A549 (cell line): ENCODE measurements at regions not wholly inside any gene's neighbourhood (a gene's known extent, or its start where the extent isn't known, plus 50 kb on each side); places are given as distances from the start of the nearest gene placed in this dataset.

Experiments
- ATAC-seq, 2 experiments: fragments of 200-7000 bp in 1 of 2; fragments of >200 bp in 1 of 2; cut with Nextera tagmentation in 1 of 2; cut with Tn5 transposase in 1 of 2; 3 replicates each; pipeline versions ENCODE4 v1.8.0 to v1.9.1; 2018 to 2020; ENCODE audit warnings: mild to moderate bottlenecking in 1 of 2, moderate library complexity in 1 of 2
- CTCF ChIA-PET: fragments of 300-600 bp; sonication (Branson Sonifier 250); formaldehyde crosslinking; extraction: SDS; loops from one replicate; lab custom pipeline; 2021; ENCODE audit warnings: antibody characterized with exemption, inconsistent platforms; lab: Yijun Ruan, JAX
- POLR2A ChIA-PET: fragments of 350-600 bp; formaldehyde crosslinking; extraction: SDS; loops from one replicate; lab custom pipeline; 2021; ENCODE audit warnings: antibody characterized with exemption, inconsistent platforms; lab: Yijun Ruan, JAX
- DNase-seq, 2 experiments: peaks; one replicate each; pipeline versions ENCODE4 v3.0.0 to v3.0.0-alpha.2; 2011 to 2016; ENCODE audit warnings: low read depth in 1 of 2, low spot score in 1 of 2
- FAIRE-seq: peaks from 2 replicates; lab custom pipeline; 2011; peaks lifted over from hg19 to GRCh38; lab: Jason Lieb, UNC
- H3K27ac ChIP-seq, 2 experiments: fragments of >200 bp; sonication (Bioruptor Twin); formaldehyde crosslinking; 3 replicates each; pipeline ENCODE4 v1.5.1; 2016 to 2017
- H3K4me1 ChIP-seq: fragments of >200 bp; sonication (Bioruptor Twin); formaldehyde crosslinking; 3 replicates; pipeline ENCODE4 v1.6.1; 2016
- H3K4me2 ChIP-seq: fragments of >200 bp; sonication (Bioruptor Twin); formaldehyde crosslinking; 3 replicates; pipeline ENCODE4 v1.6.1; 2016
- H3K4me3 ChIP-seq: fragments of >200 bp; sonication (Bioruptor Twin); formaldehyde crosslinking; 3 replicates; pipeline ENCODE4 v1.5.1; 2016
- H3K9me3 ChIP-seq: fragments of >200 bp; sonication (Bioruptor Twin); formaldehyde crosslinking; 3 replicates; pipeline ENCODE4 v1.6.1; 2016
- CBX8 ChIP-seq: fragments of 200-600 bp; sonication (generic); IDR thresholded peaks from 2 replicates; pipeline ENCODE4 v1.6.1; 2016
- CEBPB ChIP-seq, 2 experiments: fragments of >200 bp in 1 of 2; sonication (Bioruptor Twin) in 1 of 2; formaldehyde crosslinking in 1 of 2; IDR thresholded peaks; 2 replicates each; pipeline ENCODE4 v1.6.1; 2012 to 2016
- ESRRA ChIP-seq: fragments of 150-350 bp; IDR thresholded peaks from 2 replicates; pipeline ENCODE4 v1.6.1; 2014; ENCODE audit warnings: mild to moderate bottlenecking, low read length, borderline replicate concordance
- FOSB ChIP-seq: fragments of 250-450 bp; sonication (Bioruptor Pico); IDR thresholded peaks from 2 replicates; pipeline ENCODE4 v1.5.0; 2020; ENCODE audit warnings: mild to moderate bottlenecking, moderate library complexity
- HOXA7 ChIP-seq: fragments of 250-450 bp; sonication (Bioruptor Pico); IDR thresholded peaks from 2 replicates; pipeline ENCODE4 v1.5.0; 2020; ENCODE audit warnings: mild to moderate bottlenecking, moderate library complexity
- JUN ChIP-seq, 2 experiments: fragments of >200 bp; sonication (Bioruptor Twin); formaldehyde crosslinking; IDR thresholded peaks; 2 replicates in 1 of 2; 3 replicates in 1 of 2; pipeline ENCODE4 v1.6.1; 2016 to 2017
- MAZ ChIP-seq: fragments of 150-350 bp; IDR thresholded peaks from 2 replicates; pipeline ENCODE4 v1.6.1; 2014; ENCODE audit warnings: antibody characterized with exemption, low read depth, low read length, borderline replicate concordance
- POLR2AphosphoS2 ChIP-seq: conservative IDR thresholded peaks from 2 replicates; pipeline ENCODE4 v1.6.1; 2012; ENCODE audit warnings: low read length, improper control_type of control experiment, inconsistent platforms
- RAD21 ChIP-seq, 2 experiments: fragments of >200 bp in 1 of 2; sonication (Bioruptor Twin) in 1 of 2; formaldehyde crosslinking in 1 of 2; IDR thresholded peaks in 1 of 2; conservative IDR thresholded peaks in 1 of 2; 2 replicates in 1 of 2; 3 replicates in 1 of 2; pipeline ENCODE4 v1.6.1; 2012 to 2018; ENCODE audit warnings: inconsistent platforms in 1 of 2
- RCOR1 ChIP-seq: fragments of 150-350 bp; IDR thresholded peaks from 2 replicates; pipeline ENCODE4 v1.6.1; 2014; ENCODE audit warnings: antibody characterized with exemption, low read length, low read depth
- TFCP2L1 ChIP-seq: fragments of 250-450 bp; sonication (Bioruptor Pico); IDR thresholded peaks from 2 replicates; pipeline ENCODE4 v1.5.0; 2021; ENCODE audit warnings: mild to moderate bottlenecking
- ZFP36 ChIP-seq: fragments of 450-650 bp; IDR thresholded peaks from 2 replicates; pipeline ENCODE4 v1.6.1; 2014; ENCODE audit warnings: borderline replicate concordance; ENCODE audit not compliant: partially characterized antibody
- WGBS: methylation state at CpG from one replicate; pipeline ENCODE4 v1.1.6; 2017; ENCODE audit errors: missing lambda C conversion rate; 5-methylcytosine and 5-hydroxymethylcytosine counted together
- TF ChIP-seq, protein P1 (sequence below): fragments of >200 bp; sonication (Bioruptor Twin); formaldehyde crosslinking; IDR thresholded peaks from 3 replicates; pipeline ENCODE4 v1.5.1; 2016
- TF ChIP-seq, protein P2 (sequence below): fragments of 250-450 bp; sonication (Bioruptor Pico); IDR thresholded peaks from 2 replicates; pipeline ENCODE4 v1.5.0; 2020; ENCODE audit warnings: low read depth, mild to moderate bottlenecking, moderate library complexity
- TF ChIP-seq, protein P3 (sequence below): fragments of >200 bp; sonication (Bioruptor Twin); formaldehyde crosslinking; IDR thresholded peaks from 2 replicates; pipeline ENCODE4 v1.6.1; 2016

DNA sequence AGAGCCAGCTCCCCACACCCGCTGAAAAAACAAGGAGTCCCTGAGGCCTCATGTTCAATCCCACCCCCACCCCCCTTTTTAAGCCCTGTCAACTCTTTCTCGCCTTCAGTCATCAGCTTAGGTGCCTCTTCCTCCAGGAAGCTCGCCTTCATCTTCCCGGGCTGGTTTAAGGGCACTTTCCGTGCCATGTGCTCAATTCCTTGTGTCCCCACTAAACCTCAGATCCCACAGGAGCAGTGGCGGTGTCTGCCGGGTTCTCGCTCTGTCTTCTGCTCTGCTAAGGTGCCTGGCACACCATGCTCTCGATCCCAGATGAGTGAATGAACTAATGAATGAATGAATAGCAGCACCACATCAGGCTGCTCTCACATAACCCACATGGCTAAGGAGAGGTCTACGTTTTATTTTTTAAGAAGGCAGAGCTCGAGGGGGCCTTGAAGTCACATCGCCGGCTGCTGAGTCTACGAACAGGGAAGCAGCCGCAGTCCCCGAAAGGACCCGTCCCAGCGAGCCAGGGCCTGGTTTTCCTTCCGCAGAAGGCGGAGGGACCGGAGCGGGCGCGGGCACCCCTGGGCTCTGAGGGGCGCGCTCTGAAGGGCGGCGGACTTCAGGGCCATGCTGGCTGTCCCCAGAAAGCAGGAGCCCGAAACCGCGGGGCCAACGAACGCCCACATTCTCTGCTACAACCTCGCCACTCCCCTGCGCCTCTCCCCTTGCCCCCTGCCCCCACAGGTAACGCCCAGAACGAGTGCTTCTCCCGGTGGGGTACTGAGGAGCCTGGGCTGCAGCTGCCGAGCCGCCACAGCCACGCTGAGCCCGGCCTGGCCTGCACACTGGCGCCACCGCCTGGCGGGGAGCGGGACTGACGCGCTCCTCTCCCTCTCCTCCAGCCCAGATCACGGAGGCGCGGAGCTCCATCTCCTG is 73.4 kb upstream of the KCNMA1 start (continued):
- TF ChIP-seq, protein P1, sequence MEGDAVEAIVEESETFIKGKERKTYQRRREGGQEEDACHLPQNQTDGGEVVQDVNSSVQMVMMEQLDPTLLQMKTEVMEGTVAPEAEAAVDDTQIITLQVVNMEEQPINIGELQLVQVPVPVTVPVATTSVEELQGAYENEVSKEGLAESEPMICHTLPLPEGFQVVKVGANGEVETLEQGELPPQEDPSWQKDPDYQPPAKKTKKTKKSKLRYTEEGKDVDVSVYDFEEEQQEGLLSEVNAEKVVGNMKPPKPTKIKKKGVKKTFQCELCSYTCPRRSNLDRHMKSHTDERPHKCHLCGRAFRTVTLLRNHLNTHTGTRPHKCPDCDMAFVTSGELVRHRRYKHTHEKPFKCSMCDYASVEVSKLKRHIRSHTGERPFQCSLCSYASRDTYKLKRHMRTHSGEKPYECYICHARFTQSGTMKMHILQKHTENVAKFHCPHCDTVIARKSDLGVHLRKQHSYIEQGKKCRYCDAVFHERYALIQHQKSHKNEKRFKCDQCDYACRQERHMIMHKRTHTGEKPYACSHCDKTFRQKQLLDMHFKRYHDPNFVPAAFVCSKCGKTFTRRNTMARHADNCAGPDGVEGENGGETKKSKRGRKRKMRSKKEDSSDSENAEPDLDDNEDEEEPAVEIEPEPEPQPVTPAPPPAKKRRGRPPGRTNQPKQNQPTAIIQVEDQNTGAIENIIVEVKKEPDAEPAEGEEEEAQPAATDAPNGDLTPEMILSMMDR = peak; percentile 86
- no peak for TF ChIP-seq ZFP36
- TF ChIP-seq CEBPB (IDR thresholded peaks at IDR 0.05) = no peak
- TF ChIP-seq TFCP2L1 (CRISPR knock-in tag) = no peak
- 0 out of 2 replicates have a peak, but pooled peaks have one; percentile 9 for TF ChIP-seq ESRRA
- TF ChIP-seq, protein P2, sequence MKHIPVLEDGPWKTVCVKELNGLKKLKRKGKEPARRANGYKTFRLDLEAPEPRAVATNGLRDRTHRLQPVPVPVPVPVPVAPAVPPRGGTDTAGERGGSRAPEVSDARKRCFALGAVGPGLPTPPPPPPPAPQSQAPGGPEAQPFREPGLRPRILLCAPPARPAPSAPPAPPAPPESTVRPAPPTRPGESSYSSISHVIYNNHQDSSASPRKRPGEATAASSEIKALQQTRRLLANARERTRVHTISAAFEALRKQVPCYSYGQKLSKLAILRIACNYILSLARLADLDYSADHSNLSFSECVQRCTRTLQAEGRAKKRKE (CRISPR knock-in tag) = no peak
- TF ChIP-seq FOSB = no peak
- TF ChIP-seq RCOR1 = no peak
- no peak for TF ChIP-seq MAZ

DNA sequence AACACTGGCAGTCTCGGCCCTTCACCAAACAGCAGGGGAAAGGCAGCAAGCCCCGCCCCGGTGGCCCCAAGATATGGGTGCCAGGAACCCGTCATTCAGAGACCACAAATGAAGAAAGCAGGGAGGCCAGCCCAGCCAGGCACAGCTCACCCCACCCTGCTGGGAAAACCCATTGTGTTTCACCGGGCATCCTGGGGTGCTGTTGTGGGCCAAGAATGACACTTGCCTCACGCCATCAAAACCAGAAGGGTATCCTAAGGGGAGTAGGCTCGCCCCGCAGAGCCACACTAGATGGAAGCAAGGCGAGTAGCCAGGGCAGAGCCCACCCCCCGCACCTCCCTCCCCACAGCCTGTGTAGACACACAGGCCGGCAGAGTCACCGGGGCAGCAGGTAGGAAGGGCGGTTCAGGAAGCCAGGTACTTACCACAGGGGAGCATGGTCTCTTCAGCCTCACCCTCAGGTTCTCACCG is 72.5 kb upstream of the KCNMA1 start:
- Histone ChIP-seq H3K4me1 (no peaks in the 10 kb centered on the region), H3K4me2 (no peak overlapping the region), H3K4me3 (no peak overlapping the region), H3K9me3 (no peaks in the 10 kb centered on the region), H3K27ac (no peak overlapping the region)
- POLR2A ChIA-PET = no interaction called here
- CTCF ChIA-PET = interaction anchor here (0.9 to 6.4 kb wide), 14 partner anchors 9 to 549 kb away, joined by 3 to 225 read pairs (median 10); partner anchors contain the start of gene KCNMA1
- 88% methylated on average over 14 of the region's 14 CpGs for WGBS
- no peak for FAIRE-seq
- TF ChIP-seq CBX8 = no peak
- no peak for DNase-seq
- ATAC-seq = no peak

DNA sequence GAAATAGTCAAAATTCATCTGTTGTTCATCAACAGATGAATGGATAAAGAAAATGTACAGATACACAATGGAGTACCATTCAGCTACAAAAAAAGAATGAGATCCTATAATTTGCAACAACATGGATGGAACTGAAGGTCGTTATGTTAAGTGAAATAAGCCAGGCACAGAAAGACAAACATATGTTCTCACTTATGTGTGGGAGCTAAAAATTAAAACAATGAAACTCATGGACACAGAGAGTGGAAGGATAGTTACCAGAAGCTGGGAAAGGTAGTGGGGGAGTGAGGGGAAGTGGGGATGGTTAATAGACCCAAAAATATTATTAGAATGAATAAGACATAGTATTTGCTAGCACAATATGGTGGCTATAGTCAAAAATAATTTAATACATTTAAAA is 70.0 kb upstream of the KCNMA1 start:
- Histone ChIP-seq H3K27ac (no peak overlapping the region), H3K4me2 (no peak overlapping the region), H3K4me3 (no peak overlapping the region), H3K9me3 (no peaks in the 10 kb centered on the region), H3K4me1 (no peaks in the 10 kb centered on the region)
- no peak for TF ChIP-seq HOXA7 (CRISPR knock-in tag)
- TF ChIP-seq, protein P3, sequence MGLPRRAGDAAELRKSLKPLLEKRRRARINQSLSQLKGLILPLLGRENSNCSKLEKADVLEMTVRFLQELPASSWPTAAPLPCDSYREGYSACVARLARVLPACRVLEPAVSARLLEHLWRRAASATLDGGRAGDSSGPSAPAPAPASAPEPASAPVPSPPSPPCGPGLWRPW = no peak
- FAIRE-seq (no peak), ATAC-seq (no peak), DNase-seq (no peak)
- 9% methylated on average over 1 of the region's 1 CpG for WGBS
- ChIA-PET CTCF (interaction anchor here (1.3 to 1.9 kb wide), 3 partner anchors 9 to 535 kb away, joined by 3 to 5 read pairs (median 5); no protein-coding TSS in a partner anchor), POLR2A (no interaction called here)

DNA sequence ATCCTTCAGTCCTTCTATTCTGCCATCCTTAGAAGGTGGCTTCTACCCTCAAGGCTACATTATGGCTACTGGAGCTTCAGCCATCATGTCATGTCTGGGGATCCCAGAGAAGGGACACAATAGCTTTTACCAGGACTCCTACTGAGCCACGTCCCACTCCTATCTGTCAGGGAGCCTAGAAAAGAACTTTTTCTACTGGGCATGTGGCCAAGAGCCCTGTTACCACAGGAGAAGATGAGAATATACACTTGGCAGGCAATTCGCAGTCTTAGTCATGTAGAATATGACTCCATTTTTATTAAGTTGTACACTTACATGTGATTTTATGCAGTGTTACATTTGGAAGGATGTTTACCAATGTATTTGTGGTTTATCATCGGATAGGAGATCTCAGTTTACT is 64.6 kb upstream of the KCNMA1 start:
- no peak for FAIRE-seq
- H3K4me1 ChIP-seq = 0 out of 3 replicates have a peak, but pooled peaks cover 4% of the 10 kb centered on the region
- no peak overlapping the region for H3K4me3 ChIP-seq
- TF ChIP-seq POLR2AphosphoS2 = no peak
- TF ChIP-seq CEBPB (IDR thresholded peaks at IDR 0.05) = no peak
- no peak for TF ChIP-seq RAD21 (conservative IDR thresholded peaks at IDR 0.05 in 1 of 2, IDR thresholded peaks at IDR 0.05 in 1 of 2)
- TF ChIP-seq JUN (IDR thresholded peaks at IDR 0.05) = no peak
- TF ChIP-seq, all 56 proteins: peak for 0
- Histone ChIP-seq H3K9me3 (no peaks in the 10 kb centered on the region), H3K27ac (no peak overlapping the region), H3K4me2 (no peak overlapping the region)
- WGBS = 34% methylated on average over 3 of the region's 3 CpGs
- ATAC-seq = no peak
- ChIA-PET POLR2A (no interaction called here), CTCF (interaction anchor here (0.6 to 2.8 kb wide), 5 partner anchors 10 to 718 kb away, joined by 3 to 10 read pairs (median 4); no protein-coding TSS in a partner anchor)
- DNase-seq = no peak
